Ovary (tissue), 3 donors: ENCODE measurements at regions not wholly inside any gene's neighbourhood (a gene's known extent, or its start where the extent isn't known, plus 50 kb on each side); places are given as distances from the start of the nearest gene placed in this dataset.

ENCODE experiments used
- CTCF ChIP-seq, 3 donors: fragments of 450-650 bp in 2 of 3; fragments of 200-600 bp in 1 of 3; IDR thresholded peaks; one replicate each; pipeline versions ENCODE4 v1.5.1 to v1.8.0; 2016 to 2022; ENCODE audit warnings: antibody characterized with exemption in 3 of 3, mild to moderate bottlenecking in 1 of 3
- EP300 ChIP-seq: sonication (generic); formaldehyde crosslinking; IDR thresholded peaks from one replicate; pipeline ENCODE4 v1.6.1; 2017; ENCODE audit warnings: antibody characterized with exemption
- POLR2A ChIP-seq: fragments of 450-650 bp; IDR thresholded peaks from one replicate; pipeline ENCODE4 v1.6.1; 2017; ENCODE audit warnings: antibody characterized with exemption, mild to moderate bottlenecking, moderate library complexity
- donor health status: DM: no; HTN: no; CAD: no.

- no peak for TF ChIP-seq CTCF (IDR thresholded peaks at IDR 0.05)
- no peak for TF ChIP-seq EP300
- no peak for TF ChIP-seq POLR2A
These were observed 891.4 kb downstream of the TFAP2A start for GRCh38 chr6:9523462-9523861.
